HepG2 (cell line): ENCODE measurements at regions not wholly inside any gene's neighbourhood (a gene's known extent, or its start where the extent isn't known, plus 50 kb on each side); places are given as distances from the start of the nearest gene placed in this dataset. TPM values are rescaled to one million over a fixed set of nuclear protein-coding genes. Genes with fewer than 3 reads are reported as not detected.
"Not testable (repeated sequence)": the region's sequence is repeated elsewhere in the genome, so short reads cannot be mapped to it uniquely, and the experiment has no call there.

Experiments used
- ATAC-seq: fragments of 200-7000 bp; cut with Tn5 transposase; 3 replicates; pipeline ENCODE4 v1.9.1; 2020; ENCODE audit warnings: mild to moderate bottlenecking, moderate library complexity
- BruUV-seq: library from RNA; stranded (reverse); fragments of 400-500 nt; replicated peaks from 2 replicates; lab custom pipeline; 2021; lab: Mats Ljungman, UMichigan
- CTCF ChIA-PET: fragments of 300-600 bp; formaldehyde crosslinking; extraction: SDS; loops from one replicate; lab custom pipeline; 2021; ENCODE audit warnings: low total read pairs, inconsistent platforms, low intra/inter-chr PET ratio; lab: Yijun Ruan, JAX
- POLR2A ChIA-PET: fragments of 350-600 bp; sonication (Branson Sonifier 250); formaldehyde crosslinking; loops from one replicate; lab custom pipeline; 2020; ENCODE audit warnings: antibody characterized with exemption, inconsistent platforms; lab: Yijun Ruan, JAX
- DNase-seq: peaks from one replicate; pipeline ENCODE4 v3.0.0-alpha.2; 2015; ENCODE audit warnings: low spot score
- FAIRE-seq: peaks from 3 replicates; lab custom pipeline; 2011; peaks lifted over from hg19 to GRCh38; lab: Jason Lieb, UNC
- H2AFZ ChIP-seq: one replicate; pipeline ENCODE4 v1.6.1; 2011; ENCODE audit warnings: low read length, inconsistent platforms
- H3K27ac ChIP-seq: fragments of 300-600 bp; 3 replicates; pipeline ENCODE4 v1.8.0; 2011; ENCODE audit warnings: mixed run types, mild to moderate bottlenecking, mixed read lengths, low read length, inconsistent platforms; ENCODE audit not compliant: insufficient read depth; ENCODE audit errors: extremely low read length
- H3K27me3 ChIP-seq, 2 experiments: fragments of 200-600 bp in 1 of 2; 2 replicates in 1 of 2; 3 replicates in 1 of 2; pipeline versions ENCODE4 v1.6.0 to v1.8.0; 2011; ENCODE audit warnings: low read length in 2 of 2, mild to moderate bottlenecking in 2 of 2, moderate library complexity in 2 of 2, inconsistent platforms in 1 of 2; ENCODE audit not compliant: insufficient read depth in 2 of 2, control insufficient read depth in 1 of 2
- H3K36me3 ChIP-seq, 2 experiments: fragments of 200-600 bp in 1 of 2; replicated peaks in 1 of 2; 2 replicates in 1 of 2; 3 replicates in 1 of 2; pipeline versions ENCODE4 v1.5.1 to v1.8.0; 2011; ENCODE audit warnings: low read length in 2 of 2, inconsistent platforms in 1 of 2; ENCODE audit not compliant: insufficient read depth in 2 of 2, control insufficient read depth in 1 of 2
- H3K4me1 ChIP-seq: 2 replicates; pipeline ENCODE4 v1.5.1; 2012; ENCODE audit warnings: low read length, inconsistent platforms; ENCODE audit not compliant: insufficient read depth
- H3K4me2 ChIP-seq: 2 replicates; pipeline ENCODE4 v1.6.0; 2011; ENCODE audit warnings: low read depth, low read length, inconsistent platforms
- H3K4me3 ChIP-seq, 3 experiments: fragments of 200-600 bp in 1 of 3; sonication (generic), shearing (Covaris generic) in 1 of 3; replicated peaks in 1 of 3; 2 replicates each; pipeline ENCODE4 v1.5.1; 2011 to 2016; ENCODE audit warnings: low read length in 3 of 3, inconsistent platforms in 2 of 3, low read depth in 2 of 3, mild to moderate bottlenecking in 2 of 3, control low read depth in 1 of 3, mixed read lengths in 1 of 3; ENCODE audit not compliant: insufficient read depth in 1 of 3
- H3K79me2 ChIP-seq: one replicate; pipeline ENCODE4 v1.6.1; 2011; ENCODE audit warnings: low read length, inconsistent platforms; ENCODE audit not compliant: insufficient read depth
- H3K9ac ChIP-seq: 2 replicates; pipeline ENCODE4 v1.6.0; 2011; ENCODE audit warnings: mild to moderate bottlenecking, low read depth, low read length, inconsistent platforms; ENCODE audit not compliant: insufficient read depth
- H3K9me3 ChIP-seq: 2 replicates; pipeline ENCODE4 v1.5.1; 2012; ENCODE audit warnings: mild to moderate bottlenecking, low read length
- H4K20me1 ChIP-seq: 2 replicates; pipeline ENCODE4 v1.6.0; 2011; ENCODE audit warnings: inconsistent platforms, mild to moderate bottlenecking, low read length, moderate library complexity; ENCODE audit not compliant: insufficient read depth
- STAG1 ChIP-seq: sonication (generic); formaldehyde crosslinking; IDR thresholded peaks from 2 replicates; pipeline ENCODE4 v1.4.0; 2020; ENCODE audit warnings: missing genetic modification reagents
- WGBS: methylation state at CpG from one replicate; pipeline ENCODE4 v1.1.6; 2017; ENCODE audit warnings: low lambda C conversion rate; 5-methylcytosine and 5-hydroxymethylcytosine counted together
- in situ Hi-C: cut with HindIII; loops from 2 replicates; pipeline ENCODE4 v1.10.0; 2017; ENCODE audit warnings: low pct_unique_long_range_greater_than_20kb; ENCODE audit not compliant: extremely low pct_ligation_motif_present
- intact Hi-C: fragments of 100-400 bp; cut with micrococcal nuclease; formaldehyde crosslinking; loops from one replicate; pipeline ENCODE4 v1.10.0; 2022; ENCODE audit not compliant: unreplicated experiment
- microRNA-seq: library from miRNA; unstranded; fragments of <30 nt; microRNA quantifications from one replicate; pipeline ENCODE4, GENCODE V29; 2020
- small RNA-seq, 3 experiments: library from RNA; depleted of rRNA; stranded (forward); fragments of <200 nt; gene quantifications; one replicate each; pipeline ENCODE3, GENCODE V24; 2012; ENCODE audit warnings: low read depth in 2 of 3, low replicate concordance in 1 of 3; ENCODE audit not compliant: insufficient read length in 3 of 3, insufficient read depth in 2 of 3

DNA sequence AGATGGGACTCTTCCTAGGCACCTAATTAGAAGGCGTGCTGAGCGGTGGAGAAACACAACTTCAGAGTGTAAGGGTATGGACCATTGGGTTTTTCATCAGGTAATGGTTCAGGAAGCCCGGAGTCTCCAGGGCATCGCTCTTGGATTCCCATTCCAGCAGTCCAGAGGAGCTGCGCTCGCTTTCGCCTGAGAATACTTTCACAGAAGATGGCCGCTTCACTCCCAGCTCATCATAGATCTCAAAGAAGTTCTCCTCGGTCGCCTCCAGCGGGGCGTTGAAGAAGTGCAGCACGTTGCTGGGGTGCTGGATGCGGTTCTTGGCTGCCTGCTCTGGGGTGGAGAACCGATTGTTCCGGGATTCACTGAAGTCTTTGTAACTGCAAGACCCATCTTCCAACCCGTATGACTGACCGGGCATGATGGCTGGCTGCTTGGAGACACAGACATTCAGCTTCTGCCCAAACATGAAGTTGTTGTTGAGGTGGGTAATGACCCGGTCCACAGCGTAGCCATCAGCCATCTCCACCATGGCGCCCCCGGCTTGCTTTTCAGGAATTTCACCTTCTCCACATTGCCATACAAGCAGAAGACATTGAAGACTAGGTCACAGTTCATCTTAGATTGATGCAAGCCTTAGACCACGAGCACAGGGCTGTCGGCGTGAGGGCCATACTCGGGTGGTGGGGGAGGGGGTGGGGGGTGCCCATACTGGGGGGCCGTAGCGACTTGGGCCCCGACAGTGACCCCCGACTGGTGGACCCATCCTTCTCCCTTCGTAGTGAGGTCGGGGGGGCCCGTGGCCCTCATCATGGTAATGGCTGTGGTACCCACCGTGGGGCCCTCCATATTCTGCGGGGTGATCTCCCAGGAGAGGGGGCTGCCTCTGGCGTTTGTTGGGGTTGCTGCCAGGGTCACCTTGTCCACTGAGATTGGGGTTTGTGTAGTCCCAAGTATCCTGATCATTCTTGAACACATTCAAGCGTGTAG lies 51.7 kb upstream of the GOLGA8A start:
- BruUV-seq: not testable (repeated sequence)
- DNase-seq: peak; percentile 10

More for the DNA sequence above, 51.7 kb upstream of the GOLGA8A start:
- H4K20me1 ChIP-seq, H3K27ac ChIP-seq, H2AFZ ChIP-seq, H3K9me3 ChIP-seq, in situ Hi-C loops, H3K27me3 ChIP-seq, H3K9ac ChIP-seq, H3K4me1 ChIP-seq, CTCF ChIA-PET, H3K4me2 ChIP-seq, H3K36me3 ChIP-seq, intact Hi-C loops, H3K4me3 ChIP-seq, POLR2A ChIA-PET, H3K79me2 ChIP-seq: not testable (repeated sequence)
- 53% methylated on average over 21 of the region's 37 CpGs for WGBS
- ATAC-seq: peak; percentile 80
- peak; percentile 37 for FAIRE-seq
- TF ChIP-seq STAG1: peak; percentile 11; the same call in 1 of the 2 replicates

Small RNA genes lying in the stretch of these regions (microRNA-seq; reads per million reads assigned to microRNA genes)
- gene MIR1233-2: not detected

Small RNA genes lying in the stretch of these regions (small RNA-seq; reads per million reads assigned to genes)
- gene MIR1233-2: 0 reads per million in 3 experiments
